Kidney (tissue), 13 donors: ENCODE measurements at regions not wholly inside any gene's neighbourhood (a gene's known extent, or its start where the extent isn't known, plus 50 kb on each side); places are given as distances from the start of the nearest gene placed in this dataset.
A peak's percentile ranks its signal among the peaks of the same experiment; 100 is the strongest.

ENCODE experiments used
- DNase-seq, 5 donors: peaks; one replicate each; pipeline ENCODE4 v3.0.0-alpha.2; 2013 to 2020
- FAIRE-seq: peaks from 2 replicates; lab custom pipeline; 2012; peaks lifted over from hg19 to GRCh38; lab: Jason Lieb, UNC
- H3K27ac ChIP-seq, 2 donors: one replicate each; pipeline ENCODE4 v1.7.0; 2013; ENCODE audit warnings: low read depth in 2 of 2, low read length in 2 of 2, inconsistent platforms in 1 of 2
- H3K27me3 ChIP-seq: one replicate; pipeline ENCODE4 v1.7.1; 2013; ENCODE audit warnings: low read length, inconsistent platforms; ENCODE audit not compliant: control insufficient read depth, insufficient read depth
- H3K36me3 ChIP-seq, 3 donors: one replicate each; pipeline versions ENCODE4 v1.7.0 to v1.7.1; 2013; ENCODE audit warnings: low read length in 3 of 3, control low read depth in 1 of 3, inconsistent platforms in 1 of 3; ENCODE audit not compliant: insufficient read depth in 3 of 3, control insufficient read depth in 2 of 3
- H3K4me1 ChIP-seq, 3 donors: one replicate each; pipeline versions ENCODE4 v1.7.0 to v1.7.1; 2013; ENCODE audit warnings: low read length in 3 of 3, inconsistent platforms in 1 of 3, low read depth in 1 of 3; ENCODE audit not compliant: control insufficient read depth in 2 of 3, insufficient read depth in 2 of 3
- H3K4me3 ChIP-seq, 3 donors: one replicate each; pipeline versions ENCODE4 v1.7.0 to v1.8.1; 2013; ENCODE audit warnings: low read length in 3 of 3, control low read depth in 1 of 3, inconsistent platforms in 1 of 3
- H3K9ac ChIP-seq, 3 donors: one replicate each; pipeline versions ENCODE4 v1.7.0 to v1.7.1; 2013; ENCODE audit warnings: low read length in 3 of 3, control low read depth in 1 of 3, inconsistent platforms in 1 of 3
- H3K9me3 ChIP-seq, 3 donors: one replicate each; pipeline versions ENCODE4 v1.7.0 to v1.7.1; 2013; ENCODE audit warnings: low read length in 3 of 3, control low read depth in 1 of 3, inconsistent platforms in 1 of 3; ENCODE audit not compliant: control insufficient read depth in 2 of 3, insufficient read depth in 1 of 3
- CTCF ChIP-seq: IDR thresholded peaks from 3 replicates; pipeline ENCODE4 v1.5.1; 2012; ENCODE audit warnings: mild to moderate bottlenecking, moderate library complexity, borderline replicate concordance; ENCODE audit not compliant: insufficient read depth; ENCODE audit errors: extremely low read depth
- intact Hi-C: fragments of 100-400 bp; cut with DNase I; formaldehyde crosslinking; loops from one replicate; pipeline ENCODE4 v1.11.1; 2022
- donor health status: control.
- donor health status: control.
- donor health status: control.
- donor health status: control.
- donor health status: control.
- donor health status: DM: yes; HTN: yes; CAD: no.
- donor health status: Normal renal cell carcinoma (clear cell type).

GRCh38 chr1:30280572-30280971 is 442.8 kb downstream of the MATN1 start:
- Histone ChIP-seq H3K36me3 (no peaks in the 10 kb centered on the region), H3K27me3 (no peaks in the 10 kb centered on the region), H3K9ac (no peak overlapping the region), H3K4me3 (no peak overlapping the region), H3K27ac (no peak overlapping the region), H3K9me3 (no peaks in the 10 kb centered on the region), H3K4me1 (no peaks in the 10 kb centered on the region)
- DNase-seq (no peak), FAIRE-seq (no peak)
- TF ChIP-seq CTCF = no peak
- intact Hi-C loops = no loop called here

GRCh38 chr1:30277911-30278310 is 445.5 kb downstream of the MATN1 start:
- intact Hi-C loops = no loop called here
- Histone ChIP-seq H3K9ac (no peak overlapping the region), H3K27ac (no peak overlapping the region)

GRCh38 chr1:30277415-30277814 is 446.0 kb downstream of the MATN1 start:
- FAIRE-seq = no peak
- H3K27me3 ChIP-seq = no peaks in the 10 kb centered on the region
- H3K36me3 ChIP-seq = no peaks in the 10 kb centered on the region

More at GRCh38 chr1:30277911-30278310, 445.5 kb downstream of the MATN1 start:
- no peaks in the 10 kb centered on the region for H3K9me3 ChIP-seq
- DNase-seq = no peak
- H3K36me3 ChIP-seq = no peaks in the 10 kb centered on the region
- FAIRE-seq = no peak
- no peaks in the 10 kb centered on the region for H3K4me1 ChIP-seq
- no peak for TF ChIP-seq CTCF
- H3K4me3 ChIP-seq = no peak overlapping the region
- H3K27me3 ChIP-seq = no peaks in the 10 kb centered on the region

More at GRCh38 chr1:30277415-30277814, 446.0 kb downstream of the MATN1 start:
- Histone ChIP-seq H3K27ac (no peak overlapping the region), H3K4me3 (no peak overlapping the region), H3K4me1 (no peaks in the 10 kb centered on the region), H3K9ac (no peak overlapping the region), H3K9me3 (no peaks in the 10 kb centered on the region)
- TF ChIP-seq CTCF = no peak
- intact Hi-C loops = no loop called here
- DNase-seq = peak in 1 of 5 donors; percentile 12
